Caco-2 (cell line): ENCODE measurements at regions not wholly inside any gene's neighbourhood (a gene's known extent, or its start where the extent isn't known, plus 50 kb on each side); places are given as distances from the start of the nearest gene placed in this dataset.

Experiments used
- BruUV-seq: library from RNA; stranded (reverse); fragments of 400-500 nt; replicated peaks from 2 replicates; lab custom pipeline; 2021; lab: Mats Ljungman, UMichigan
- CTCF ChIA-PET: fragments of 300-600 bp; sonication (Branson Sonifier 250); formaldehyde crosslinking; loops from one replicate; lab custom pipeline; 2022; ENCODE audit warnings: antibody characterized with exemption; lab: Charles Lee
- POLR2A ChIA-PET: fragments of 300-600 bp; sonication (Branson Sonifier 250); formaldehyde crosslinking; loops from one replicate; lab custom pipeline; 2022; ENCODE audit warnings: antibody characterized with exemption; lab: Charles Lee
- DNase-seq, 2 experiments: peaks; one replicate each; pipeline versions ENCODE4 v3.0.0 to v3.0.0-alpha.2; 2020 to 2022
- H3K27me3 ChIP-seq: replicated peaks from 2 replicates; pipeline ENCODE4 v1.6.0; 2011; ENCODE audit warnings: low read length; ENCODE audit not compliant: control insufficient read depth, insufficient read depth
- H3K36me3 ChIP-seq: 2 replicates; pipeline ENCODE4 v1.5.1; 2011; ENCODE audit warnings: low read length; ENCODE audit not compliant: control insufficient read depth, insufficient read depth
- H3K4me1 ChIP-seq: fragments of 250-450 bp; sonication (Bioruptor Pico); 2 replicates; pipeline ENCODE4 v1.5.1; 2020; ENCODE audit warnings: mild to moderate bottlenecking
- H3K4me3 ChIP-seq: 2 replicates; pipeline ENCODE4 v1.5.1; 2011; ENCODE audit warnings: low read depth, mild to moderate bottlenecking, control low read depth, low read length
- H3K9me3 ChIP-seq: fragments of 250-450 bp; sonication (Bioruptor Pico); 2 replicates; pipeline ENCODE4 v1.5.1; 2020; ENCODE audit warnings: mild to moderate bottlenecking, moderate library complexity
- H3K27ac Mint-ChIP-seq: one replicate; pipeline ENCODE4 v1.8.0; 2022; ENCODE audit warnings: mixed read lengths; ENCODE audit not compliant: unreplicated experiment
- H3K27me3 Mint-ChIP-seq: one replicate; pipeline ENCODE4 v1.8.0; 2022; ENCODE audit warnings: mixed read lengths; ENCODE audit not compliant: insufficient read depth, unreplicated experiment
- H3K36me3 Mint-ChIP-seq: one replicate; pipeline ENCODE4 v1.8.0; 2022; ENCODE audit warnings: mild to moderate bottlenecking, mixed read lengths; ENCODE audit not compliant: insufficient read depth, unreplicated experiment
- H3K4me1 Mint-ChIP-seq: one replicate; pipeline ENCODE4 v1.8.0; 2022; ENCODE audit warnings: low read depth, mixed read lengths; ENCODE audit not compliant: unreplicated experiment
- H3K4me3 Mint-ChIP-seq: one replicate; pipeline ENCODE4 v1.8.0; 2022; ENCODE audit warnings: mild to moderate bottlenecking, moderate library complexity, mixed read lengths; ENCODE audit not compliant: unreplicated experiment
- H3K9me3 Mint-ChIP-seq: one replicate; pipeline ENCODE4 v1.8.0; 2022; ENCODE audit warnings: mixed read lengths; ENCODE audit not compliant: unreplicated experiment
- intact Hi-C: fragments of 100-400 bp; cut with micrococcal nuclease; formaldehyde crosslinking; loops from one replicate; pipeline ENCODE4 v1.10.0; 2022; ENCODE audit not compliant: unreplicated experiment
- TF ChIP-seq, protein P1 (sequence below), 2 experiments: fragments of 200-600 bp in 1 of 2; IDR thresholded peaks; 1 replicate in 1 of 2; 2 replicates in 1 of 2; pipeline versions ENCODE4 v1.5.1 to v1.8.0; 2011 to 2022; ENCODE audit warnings: antibody characterized with exemption in 1 of 2, control low read depth in 1 of 2, inconsistent platforms in 1 of 2, low read depth in 1 of 2, low read length in 1 of 2, mild to moderate bottlenecking in 1 of 2, moderate library complexity in 1 of 2; ENCODE audit not compliant: insufficient read depth in 1 of 2, severe bottlenecking in 1 of 2, unreplicated experiment in 1 of 2

DNA sequence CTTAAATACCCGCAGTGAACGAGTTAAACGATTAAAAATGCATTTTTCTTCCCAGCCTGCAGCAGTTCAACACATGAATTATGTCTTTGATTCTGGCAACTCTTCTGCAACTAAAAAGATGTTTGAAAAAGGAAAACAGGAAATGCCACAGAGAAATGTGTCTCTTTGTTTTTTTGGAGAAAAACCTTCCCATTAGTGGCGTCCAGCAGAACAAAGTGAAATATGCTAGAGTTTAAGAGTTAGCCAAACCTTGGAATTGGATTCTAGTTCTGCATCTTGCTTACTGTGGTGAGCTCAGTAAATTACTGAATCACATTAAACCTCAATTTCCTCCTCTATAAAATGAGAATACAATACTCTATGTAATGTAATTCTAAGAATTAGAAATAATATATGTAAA, 900.2 kb upstream of the ACVR2A start:
- Histone ChIP-seq H3K9me3 (no peaks in the 10 kb centered on the region), H3K4me3 (no peak overlapping the region), H3K4me1 (no peaks in the 10 kb centered on the region), H3K27me3 (no peaks in the 10 kb centered on the region), H3K36me3 (no peaks in the 10 kb centered on the region)
- H3K4me1 Mint-ChIP-seq = no peaks in the 10 kb centered on the region
- no TSS peak for BruUV-seq
- no peaks in the 10 kb centered on the region for H3K36me3 Mint-ChIP-seq
- no peak for DNase-seq
- H3K27me3 Mint-ChIP-seq = peaks cover 7% of the 10 kb centered on the region
- CTCF ChIA-PET = no interaction called here
- no peak overlapping the region for H3K4me3 Mint-ChIP-seq
- intact Hi-C loops = no loop called here
- POLR2A ChIA-PET = no interaction called here
- H3K9me3 Mint-ChIP-seq = no peaks in the 10 kb centered on the region
- H3K27ac Mint-ChIP-seq = no peak overlapping the region
- TF ChIP-seq, protein P1, sequence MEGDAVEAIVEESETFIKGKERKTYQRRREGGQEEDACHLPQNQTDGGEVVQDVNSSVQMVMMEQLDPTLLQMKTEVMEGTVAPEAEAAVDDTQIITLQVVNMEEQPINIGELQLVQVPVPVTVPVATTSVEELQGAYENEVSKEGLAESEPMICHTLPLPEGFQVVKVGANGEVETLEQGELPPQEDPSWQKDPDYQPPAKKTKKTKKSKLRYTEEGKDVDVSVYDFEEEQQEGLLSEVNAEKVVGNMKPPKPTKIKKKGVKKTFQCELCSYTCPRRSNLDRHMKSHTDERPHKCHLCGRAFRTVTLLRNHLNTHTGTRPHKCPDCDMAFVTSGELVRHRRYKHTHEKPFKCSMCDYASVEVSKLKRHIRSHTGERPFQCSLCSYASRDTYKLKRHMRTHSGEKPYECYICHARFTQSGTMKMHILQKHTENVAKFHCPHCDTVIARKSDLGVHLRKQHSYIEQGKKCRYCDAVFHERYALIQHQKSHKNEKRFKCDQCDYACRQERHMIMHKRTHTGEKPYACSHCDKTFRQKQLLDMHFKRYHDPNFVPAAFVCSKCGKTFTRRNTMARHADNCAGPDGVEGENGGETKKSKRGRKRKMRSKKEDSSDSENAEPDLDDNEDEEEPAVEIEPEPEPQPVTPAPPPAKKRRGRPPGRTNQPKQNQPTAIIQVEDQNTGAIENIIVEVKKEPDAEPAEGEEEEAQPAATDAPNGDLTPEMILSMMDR (IDR thresholded peaks at IDR 0.05; ENCODE audit: insufficient read depth in 1 of 2, low read depth in 1 of 2, low read length in 1 of 2, severe bottlenecking in 1 of 2, unreplicated experiment in 1 of 2) = no peak

DNA sequence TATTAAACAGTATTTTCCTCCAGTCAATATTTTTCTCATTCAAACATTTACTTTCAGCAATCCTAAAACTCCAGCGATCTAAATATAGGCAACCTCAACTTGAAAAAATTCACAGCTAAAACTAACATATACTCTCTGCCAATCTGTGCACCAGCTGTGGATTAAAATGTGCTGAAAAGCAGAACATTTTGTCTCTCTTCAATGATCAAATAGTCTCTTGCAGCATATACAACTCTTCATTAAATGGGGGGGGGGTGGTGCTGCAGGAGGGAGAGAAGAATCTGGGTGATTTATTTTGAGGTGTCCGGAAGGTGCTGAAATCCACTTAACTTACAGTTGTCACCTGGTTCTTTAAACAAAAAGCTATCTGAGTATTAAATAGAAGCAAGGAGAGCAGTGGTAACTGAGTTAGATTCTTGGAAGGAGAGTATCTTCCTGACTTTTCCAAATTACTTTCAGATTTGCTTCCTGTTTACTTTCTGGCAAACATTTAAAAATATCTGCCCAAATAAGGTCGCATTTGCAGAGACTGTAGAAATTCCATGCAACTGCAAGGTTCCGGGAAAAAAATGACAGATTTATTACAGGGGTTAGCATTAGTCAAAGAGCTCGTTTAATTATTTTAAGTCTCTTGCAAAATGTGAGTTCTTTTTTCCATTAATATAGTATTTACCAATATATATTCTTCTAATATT, 904.7 kb upstream of the ACVR2A start:
- Histone ChIP-seq H3K4me1 (no peaks in the 10 kb centered on the region), H3K4me3 (no peak overlapping the region), H3K36me3 (no peaks in the 10 kb centered on the region), H3K27me3 (no peaks in the 10 kb centered on the region), H3K9me3 (no peaks in the 10 kb centered on the region)
- Mint-ChIP-seq H3K9me3 (no peaks in the 10 kb centered on the region), H3K27ac (no peak overlapping the region), H3K36me3 (no peaks in the 10 kb centered on the region), H3K27me3 (peaks cover 12% of the 10 kb centered on the region), H3K4me3 (no peak overlapping the region), H3K4me1 (no peaks in the 10 kb centered on the region)
- no peak for DNase-seq
- POLR2A ChIA-PET = no interaction called here
- TF ChIP-seq, protein P1 (IDR thresholded peaks at IDR 0.05; ENCODE audit: insufficient read depth in 1 of 2, low read depth in 1 of 2, low read length in 1 of 2, severe bottlenecking in 1 of 2, unreplicated experiment in 1 of 2) = no peak
- intact Hi-C loops = no loop called here
- CTCF ChIA-PET = no interaction called here
- BruUV-seq = no TSS peak

DNA sequence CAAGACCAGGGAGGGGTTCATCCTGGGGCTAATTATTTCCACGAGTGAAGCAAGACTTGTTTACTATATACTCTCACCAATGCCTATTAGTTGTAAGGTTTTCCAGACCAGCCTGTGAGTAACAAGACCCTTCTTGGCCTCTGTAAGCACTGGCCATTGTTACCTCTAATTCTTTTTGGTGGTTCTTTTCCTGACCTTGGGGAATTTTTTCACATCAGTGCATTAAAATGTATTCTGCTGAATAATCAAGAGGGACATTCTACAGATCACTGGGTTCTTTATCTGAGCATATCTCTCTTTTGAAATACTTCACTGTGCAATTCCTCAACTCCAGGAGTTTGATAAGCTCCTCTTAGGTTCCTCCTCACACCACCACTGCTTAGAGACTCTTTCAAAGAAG, 909.9 kb upstream of the ACVR2A start:
- H3K9me3 ChIP-seq = no peaks in the 10 kb centered on the region
- TF ChIP-seq, protein P1 (IDR thresholded peaks at IDR 0.05; ENCODE audit: insufficient read depth in 1 of 2, low read depth in 1 of 2, low read length in 1 of 2, severe bottlenecking in 1 of 2, unreplicated experiment in 1 of 2) = no peak
- no peak overlapping the region for H3K27ac Mint-ChIP-seq
- POLR2A ChIA-PET = no interaction called here
- intact Hi-C loops = no loop called here
- no peak overlapping the region for H3K4me3 Mint-ChIP-seq
- BruUV-seq = no TSS peak
- H3K27me3 ChIP-seq = no peaks in the 10 kb centered on the region
- no peaks in the 10 kb centered on the region for H3K36me3 Mint-ChIP-seq
- CTCF ChIA-PET = no interaction called here
- no peaks in the 10 kb centered on the region for H3K4me1 ChIP-seq
- H3K4me1 Mint-ChIP-seq = no peaks in the 10 kb centered on the region
- no peaks in the 10 kb centered on the region for H3K36me3 ChIP-seq
- H3K9me3 Mint-ChIP-seq = no peaks in the 10 kb centered on the region
- H3K27me3 Mint-ChIP-seq = peaks cover 7% of the 10 kb centered on the region
- no peak overlapping the region for H3K4me3 ChIP-seq
- DNase-seq = no peak
